ENCODE measurements at regions not wholly inside any gene's neighbourhood (a gene's known extent, or its start where the extent isn't known, plus 50 kb on each side); places are given as distances from the start of the nearest gene placed in this dataset.
A peak's percentile ranks its signal among the peaks of the same experiment; 100 is the strongest.

DNA sequence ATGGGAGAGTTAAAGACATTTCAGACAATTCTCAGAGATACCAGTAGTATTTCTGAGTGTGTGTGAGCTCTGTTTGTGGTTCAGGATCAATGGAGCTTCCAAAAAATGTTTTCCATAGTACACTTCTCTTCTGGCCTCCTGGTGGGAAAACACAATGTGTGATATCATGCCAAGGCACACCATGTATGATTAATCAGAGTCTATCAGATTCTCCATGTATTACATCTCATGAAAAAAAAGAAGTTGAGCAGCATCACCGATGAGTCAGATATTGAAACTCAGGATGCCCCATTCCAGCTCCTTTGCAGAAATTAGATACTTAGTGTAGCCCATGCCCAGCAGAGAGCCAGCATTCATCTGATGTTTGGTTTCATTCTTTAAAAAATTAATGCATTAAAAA, 620.3 kb upstream of the POU3F3 start:
- Histone ChIP-seq H3K4me1 (no peaks in the 10 kb centered on the region), H3K36me3 (no peaks in the 10 kb centered on the region), H3K4me3 (no peak overlapping the region), H3K27me3 (no peaks in the 10 kb centered on the region), H3K27ac (no peak overlapping the region), H3K9me3 (no peaks in the 10 kb centered on the region)
- DNase-seq = no peak
- TF ChIP-seq POLR2A (IDR thresholded peaks at IDR 0.05) = no peak
- TF ChIP-seq, protein P1, sequence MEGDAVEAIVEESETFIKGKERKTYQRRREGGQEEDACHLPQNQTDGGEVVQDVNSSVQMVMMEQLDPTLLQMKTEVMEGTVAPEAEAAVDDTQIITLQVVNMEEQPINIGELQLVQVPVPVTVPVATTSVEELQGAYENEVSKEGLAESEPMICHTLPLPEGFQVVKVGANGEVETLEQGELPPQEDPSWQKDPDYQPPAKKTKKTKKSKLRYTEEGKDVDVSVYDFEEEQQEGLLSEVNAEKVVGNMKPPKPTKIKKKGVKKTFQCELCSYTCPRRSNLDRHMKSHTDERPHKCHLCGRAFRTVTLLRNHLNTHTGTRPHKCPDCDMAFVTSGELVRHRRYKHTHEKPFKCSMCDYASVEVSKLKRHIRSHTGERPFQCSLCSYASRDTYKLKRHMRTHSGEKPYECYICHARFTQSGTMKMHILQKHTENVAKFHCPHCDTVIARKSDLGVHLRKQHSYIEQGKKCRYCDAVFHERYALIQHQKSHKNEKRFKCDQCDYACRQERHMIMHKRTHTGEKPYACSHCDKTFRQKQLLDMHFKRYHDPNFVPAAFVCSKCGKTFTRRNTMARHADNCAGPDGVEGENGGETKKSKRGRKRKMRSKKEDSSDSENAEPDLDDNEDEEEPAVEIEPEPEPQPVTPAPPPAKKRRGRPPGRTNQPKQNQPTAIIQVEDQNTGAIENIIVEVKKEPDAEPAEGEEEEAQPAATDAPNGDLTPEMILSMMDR (IDR thresholded peaks at IDR 0.05) = no peak

DNA sequence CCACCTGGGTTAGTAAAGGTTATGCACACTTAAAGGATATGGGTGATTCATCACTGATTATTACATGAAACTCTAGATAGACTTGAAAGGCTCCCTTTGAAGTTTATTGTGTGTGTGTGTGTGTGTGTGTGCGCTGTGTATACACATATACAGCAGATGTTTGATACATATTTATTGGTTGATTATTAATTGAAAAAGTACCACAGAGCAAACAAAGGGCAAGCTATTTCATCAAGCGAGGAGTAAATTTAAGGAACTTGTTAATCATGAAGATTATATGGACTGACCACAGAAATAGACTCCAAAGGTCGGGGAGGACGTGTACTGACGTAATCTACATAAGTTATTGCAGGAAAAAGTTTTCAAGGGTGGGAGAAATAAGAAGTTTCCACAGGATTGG, 617.4 kb upstream of the POU3F3 start:
- Histone ChIP-seq H3K9me3 (no peaks in the 10 kb centered on the region), H3K4me3 (no peak overlapping the region), H3K27ac (no peak overlapping the region), H3K4me1 (no peaks in the 10 kb centered on the region), H3K36me3 (no peaks in the 10 kb centered on the region), H3K27me3 (no peaks in the 10 kb centered on the region)
- TF ChIP-seq POLR2A (IDR thresholded peaks at IDR 0.05) = no peak
- TF ChIP-seq, protein P1 (IDR thresholded peaks at IDR 0.05) = no peak
- no peak for DNase-seq

DNA sequence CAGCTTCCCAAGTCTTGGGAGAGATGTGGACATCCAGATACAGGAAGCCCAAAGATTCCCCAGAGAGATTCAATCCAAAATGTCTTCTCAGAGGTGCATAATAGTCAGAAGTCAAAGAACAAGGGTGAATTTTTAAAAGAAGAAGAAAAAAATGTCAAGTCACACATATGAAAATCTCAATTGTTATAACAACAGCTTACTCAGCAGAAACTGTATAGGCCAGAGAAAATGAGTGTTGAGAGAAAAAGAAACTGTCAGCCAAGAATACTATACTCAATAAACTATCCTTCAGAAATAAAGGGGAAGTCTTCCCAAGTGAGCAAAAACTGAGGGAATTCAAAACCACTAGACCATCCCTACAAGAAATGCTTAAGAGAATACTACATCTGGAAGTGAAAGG, 612.9 kb upstream of the POU3F3 start:
- Histone ChIP-seq H3K9me3 (no peaks in the 10 kb centered on the region), H3K36me3 (no peaks in the 10 kb centered on the region), H3K27ac (no peak overlapping the region), H3K27me3 (no peaks in the 10 kb centered on the region), H3K4me3 (no peak overlapping the region), H3K4me1 (no peaks in the 10 kb centered on the region)
- TF ChIP-seq, protein P1 (IDR thresholded peaks at IDR 0.05) = no peak
- TF ChIP-seq POLR2A (IDR thresholded peaks at IDR 0.05) = no peak
- no peak for DNase-seq

DNA sequence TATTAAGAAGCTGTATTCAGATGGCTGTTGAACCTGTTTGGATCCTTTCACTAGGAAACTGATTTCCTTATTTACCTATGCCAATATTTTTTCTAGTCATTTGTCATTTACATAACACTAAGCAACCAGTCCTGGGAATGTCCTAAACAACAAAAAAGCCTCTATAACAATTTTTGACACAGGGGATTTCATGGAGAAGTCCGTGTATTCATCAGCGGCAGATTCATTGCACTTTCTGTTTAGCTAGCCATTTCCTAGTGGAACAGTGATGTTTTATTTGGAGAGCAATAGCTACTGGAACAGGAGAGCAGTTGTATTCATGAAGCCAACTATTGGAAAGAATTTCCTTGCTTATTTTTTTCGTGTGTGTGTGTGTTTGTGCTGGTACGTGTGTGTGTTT, 604.3 kb upstream of the POU3F3 start:
- Histone ChIP-seq H3K9me3 (no peaks in the 10 kb centered on the region), H3K27ac (no peak overlapping the region), H3K27me3 (no peaks in the 10 kb centered on the region), H3K4me3 (no peak overlapping the region), H3K4me1 (no peaks in the 10 kb centered on the region), H3K36me3 (no peaks in the 10 kb centered on the region)
- TF ChIP-seq, protein P1 (IDR thresholded peaks at IDR 0.05) = no peak
- TF ChIP-seq POLR2A (IDR thresholded peaks at IDR 0.05) = no peak
- no peak for DNase-seq

GRCh38 chr2:104250635-104251034, 603.3 kb upstream of the POU3F3 start:
- H3K4me1 ChIP-seq = no peaks in the 10 kb centered on the region
- no peaks in the 10 kb centered on the region for H3K27me3 ChIP-seq
- DNase-seq = no peak
- H3K4me3 ChIP-seq = no peak overlapping the region
- no peaks in the 10 kb centered on the region for H3K36me3 ChIP-seq
- no peaks in the 10 kb centered on the region for H3K9me3 ChIP-seq
- TF ChIP-seq, protein P1 (IDR thresholded peaks at IDR 0.05) = no peak
- no peak for TF ChIP-seq POLR2A (IDR thresholded peaks at IDR 0.05)
- H3K27ac ChIP-seq = no peak overlapping the region

DNA sequence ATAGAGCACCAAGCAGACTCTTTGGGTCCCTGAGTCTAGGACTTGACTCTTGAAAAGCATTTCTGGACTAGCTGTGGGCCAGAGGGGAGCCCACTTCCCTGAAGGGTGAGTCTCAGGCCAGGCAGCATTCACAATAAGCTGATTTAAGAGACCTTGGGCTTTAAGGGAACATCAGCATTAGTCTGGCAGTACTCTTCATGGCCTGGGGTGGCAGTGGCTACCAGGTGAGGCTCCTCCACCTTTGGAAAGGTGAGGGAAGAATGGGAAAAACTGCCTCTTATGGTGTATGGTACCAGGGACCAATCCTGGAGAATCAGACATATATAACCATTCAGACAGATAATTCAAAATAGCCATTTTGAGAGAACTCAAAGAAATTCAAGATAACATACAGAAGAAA, 599.9 kb upstream of the POU3F3 start:
- no peak for TF ChIP-seq POLR2A (IDR thresholded peaks at IDR 0.05)
- TF ChIP-seq, protein P1 (IDR thresholded peaks at IDR 0.05) = peak in 1 of 6 experiments; percentile 6
- H3K9me3 ChIP-seq = no peaks in the 10 kb centered on the region
- H3K27me3 ChIP-seq = no peaks in the 10 kb centered on the region
- no peaks in the 10 kb centered on the region for H3K4me1 ChIP-seq
- no peaks in the 10 kb centered on the region for H3K36me3 ChIP-seq
- DNase-seq = no peak
- no peak overlapping the region for H3K27ac ChIP-seq
- no peak overlapping the region for H3K4me3 ChIP-seq

All from Peyer's patch (tissue), 4 donors.